ENCODE measurements at regions not wholly inside any gene's neighbourhood (a gene's known extent, or its start where the extent isn't known, plus 50 kb on each side); places are given as distances from the start of the nearest gene placed in this dataset.

GRCh38 chr13:39100996-39101738, 62.9 kb downstream of the NHLRC3 start:
- Histone ChIP-seq H3K9me2 (replicated peaks; ENCODE audit: low read depth, low read length) (no peaks in the 10 kb centered on the region), H3K4me1 (ENCODE audit: insufficient read depth, low read length, poor library complexity, severe bottlenecking) (no peaks in the 10 kb centered on the region), H3K9me3 (ENCODE audit: insufficient read depth, low read depth, low read length) (no peaks in the 10 kb centered on the region), H3F3A (ENCODE audit: low read depth) (no peaks in the 10 kb centered on the region), H3K27me3 (ENCODE audit: insufficient read depth, low read length, poor library complexity, severe bottlenecking) (no peaks in the 10 kb centered on the region), H3K4me3 (ENCODE audit: low read length, poor library complexity, severe bottlenecking) (no peak overlapping the region), H3K79me2 (ENCODE audit: insufficient read depth, low read length) (no peaks in the 10 kb centered on the region), H2AFZ (ENCODE audit: low read length) (no peak overlapping the region), H4K20me1 (ENCODE audit: insufficient read depth, low read length, poor library complexity, severe bottlenecking) (no peaks in the 10 kb centered on the region), H3K9ac (ENCODE audit: low read depth, low read length, poor library complexity, severe bottlenecking) (no peak overlapping the region), H3K36me3 (ENCODE audit: insufficient read depth, low read length) (no peaks in the 10 kb centered on the region), H3K4me2 (ENCODE audit: low read depth, low read length, poor library complexity, severe bottlenecking) (no peak overlapping the region)
- no peak for TF ChIP-seq CTCF (conservative IDR thresholded peaks at IDR 0.05; ENCODE audit: low read length)
- TF ChIP-seq EZH2phosphoT487 (IDR thresholded peaks at IDR 0.05; ENCODE audit: borderline replicate concordance): no peak

GRCh38 chr13:39102981-39103490, 64.8 kb downstream of the NHLRC3 start:
- H3K9me2 ChIP-seq (replicated peaks; ENCODE audit: low read depth, low read length): no peaks in the 10 kb centered on the region
- no peaks in the 10 kb centered on the region for H3K79me2 ChIP-seq (ENCODE audit: insufficient read depth, low read length)
- no peaks in the 10 kb centered on the region for H3K4me1 ChIP-seq (ENCODE audit: insufficient read depth, low read length, poor library complexity, severe bottlenecking)
- no peaks in the 10 kb centered on the region for H3K27me3 ChIP-seq (ENCODE audit: insufficient read depth, low read length, poor library complexity, severe bottlenecking)
- H3K4me3 ChIP-seq (ENCODE audit: low read length, poor library complexity, severe bottlenecking): no peak overlapping the region
- no peaks in the 10 kb centered on the region for H4K20me1 ChIP-seq (ENCODE audit: insufficient read depth, low read length, poor library complexity, severe bottlenecking)
- H3K9ac ChIP-seq (ENCODE audit: low read depth, low read length, poor library complexity, severe bottlenecking): no peak overlapping the region
- no peaks in the 10 kb centered on the region for H3K36me3 ChIP-seq (ENCODE audit: insufficient read depth, low read length)
- H3K9me3 ChIP-seq (ENCODE audit: insufficient read depth, low read depth, low read length): no peaks in the 10 kb centered on the region
- H3K4me2 ChIP-seq (ENCODE audit: low read depth, low read length, poor library complexity, severe bottlenecking): no peak overlapping the region
- H2AFZ ChIP-seq (ENCODE audit: low read length): no peak overlapping the region
- TF ChIP-seq CTCF (conservative IDR thresholded peaks at IDR 0.05; ENCODE audit: low read length) (no peak), EZH2phosphoT487 (IDR thresholded peaks at IDR 0.05; ENCODE audit: borderline replicate concordance) (no peak)
- no peaks in the 10 kb centered on the region for H3F3A ChIP-seq (ENCODE audit: low read depth)

GRCh38 chr13:39105110-39105509, 66.9 kb downstream of the NHLRC3 start:
- no peaks in the 10 kb centered on the region for H3K9me2 ChIP-seq (replicated peaks; ENCODE audit: low read depth, low read length)
- no peak overlapping the region for H2AFZ ChIP-seq (ENCODE audit: low read length)
- H3F3A ChIP-seq (ENCODE audit: low read depth): no peaks in the 10 kb centered on the region
- H3K4me2 ChIP-seq (ENCODE audit: low read depth, low read length, poor library complexity, severe bottlenecking): no peak overlapping the region
- H4K20me1 ChIP-seq (ENCODE audit: insufficient read depth, low read length, poor library complexity, severe bottlenecking): no peaks in the 10 kb centered on the region
- no peaks in the 10 kb centered on the region for H3K79me2 ChIP-seq (ENCODE audit: insufficient read depth, low read length)
- H3K4me3 ChIP-seq (ENCODE audit: low read length, poor library complexity, severe bottlenecking): no peak overlapping the region
- H3K9ac ChIP-seq (ENCODE audit: low read depth, low read length, poor library complexity, severe bottlenecking): no peak overlapping the region
- H3K9me3 ChIP-seq (ENCODE audit: insufficient read depth, low read depth, low read length): no peaks in the 10 kb centered on the region
- H3K4me1 ChIP-seq (ENCODE audit: insufficient read depth, low read length, poor library complexity, severe bottlenecking): no peaks in the 10 kb centered on the region
- H3K36me3 ChIP-seq (ENCODE audit: insufficient read depth, low read length): no peaks in the 10 kb centered on the region
- no peaks in the 10 kb centered on the region for H3K27me3 ChIP-seq (ENCODE audit: insufficient read depth, low read length, poor library complexity, severe bottlenecking)
- TF ChIP-seq EZH2phosphoT487 (IDR thresholded peaks at IDR 0.05; ENCODE audit: borderline replicate concordance): no peak
- no peak for TF ChIP-seq CTCF (conservative IDR thresholded peaks at IDR 0.05; ENCODE audit: low read length)

Measured in Loucy (cell line).